Neural progenitor cell (in vitro differentiated cells): ENCODE measurements at regions not wholly inside any gene's neighbourhood (a gene's known extent, or its start where the extent isn't known, plus 50 kb on each side); places are given as distances from the start of the nearest gene placed in this dataset.

ENCODE experiments used
- DNase-seq: peaks from one replicate; pipeline ENCODE4 v3.0.0-alpha.2; 2016; ENCODE audit warnings: low spot score
- H2AFZ ChIP-seq: fragments of 200-600 bp; sonication (generic); replicated peaks from 2 replicates; pipeline ENCODE4 v1.6.1; 2016; ENCODE audit warnings: antibody characterized with exemption
- H3F3A ChIP-seq: fragments of 200-600 bp; sonication (generic); 2 replicates; pipeline ENCODE4 v1.6.1; 2016; ENCODE audit warnings: antibody characterized with exemption, low read depth
- H3K27ac ChIP-seq: fragments of 200-600 bp; sonication (generic); 2 replicates; pipeline ENCODE4 v1.5.1; 2016; ENCODE audit warnings: mild to moderate bottlenecking
- H3K27me3 ChIP-seq: fragments of 200-600 bp; sonication (generic); 2 replicates; pipeline ENCODE4 v1.6.1; 2016; ENCODE audit warnings: mild to moderate bottlenecking, moderate library complexity
- H3K36me3 ChIP-seq: fragments of 200-600 bp; sonication (generic); 2 replicates; pipeline ENCODE4 v1.5.1; 2016
- H3K4me1 ChIP-seq: fragments of 200-600 bp; sonication (generic); 2 replicates; pipeline ENCODE4 v1.6.1; 2016; ENCODE audit warnings: mixed run types
- H3K4me2 ChIP-seq: fragments of 200-600 bp; sonication (generic); 2 replicates; pipeline ENCODE4 v1.6.1; 2016
- H3K4me3 ChIP-seq: fragments of 200-600 bp; sonication (generic); 2 replicates; pipeline ENCODE4 v1.5.1; 2016
- H3K79me2 ChIP-seq: fragments of 200-600 bp; sonication (generic); 2 replicates; pipeline ENCODE4 v1.6.1; 2016; ENCODE audit warnings: low read depth
- H3K9ac ChIP-seq: fragments of 200-600 bp; sonication (generic); 2 replicates; pipeline ENCODE4 v1.6.1; 2016
- H3K9me3 ChIP-seq: fragments of 200-600 bp; sonication (generic); 2 replicates; pipeline ENCODE4 v1.5.1; 2016; ENCODE audit warnings: low read depth
- H4K20me1 ChIP-seq: fragments of 200-600 bp; sonication (generic); 2 replicates; pipeline ENCODE4 v1.6.1; 2016; ENCODE audit warnings: low read depth
- H3K27ac Mint-ChIP-seq: 3 replicates; pipeline ENCODE4 v1.8.0; 2021; ENCODE audit warnings: mixed read lengths
- H3K27me3 Mint-ChIP-seq: 2 replicates; pipeline ENCODE4 v1.8.0; 2022; ENCODE audit warnings: low read depth, mild to moderate bottlenecking, inconsistent platforms, moderate library complexity, mixed read lengths; ENCODE audit not compliant: insufficient read depth
- H3K36me3 Mint-ChIP-seq: 3 replicates; pipeline ENCODE4 v1.8.0; 2021; ENCODE audit warnings: mixed read lengths
- H3K4me1 Mint-ChIP-seq: 3 replicates; pipeline ENCODE4 v1.8.0; 2021; ENCODE audit warnings: mixed read lengths
- H3K4me3 Mint-ChIP-seq: 3 replicates; pipeline ENCODE4 v1.8.0; 2021; ENCODE audit warnings: mild to moderate bottlenecking, moderate library complexity, mixed read lengths
- H3K9me3 Mint-ChIP-seq: 3 replicates; pipeline ENCODE4 v1.8.0; 2020; ENCODE audit warnings: mixed read lengths
- EZH2 ChIP-seq: fragments of 200-600 bp; sonication (generic); IDR thresholded peaks from 2 replicates; pipeline ENCODE4 v1.6.1; 2017; ENCODE audit warnings: antibody characterized with exemption, mild to moderate bottlenecking, moderate library complexity
- EZH2phosphoT487 ChIP-seq: fragments of 200-600 bp; sonication (generic); IDR thresholded peaks from 2 replicates; pipeline ENCODE4 v1.6.1; 2017; ENCODE audit warnings: antibody characterized with exemption
- TF ChIP-seq, protein P1 (sequence below): fragments of 200-600 bp; sonication (generic); IDR thresholded peaks from 2 replicates; pipeline ENCODE4 v1.5.1; 2017; ENCODE audit warnings: antibody characterized with exemption, mild to moderate bottlenecking

DNA sequence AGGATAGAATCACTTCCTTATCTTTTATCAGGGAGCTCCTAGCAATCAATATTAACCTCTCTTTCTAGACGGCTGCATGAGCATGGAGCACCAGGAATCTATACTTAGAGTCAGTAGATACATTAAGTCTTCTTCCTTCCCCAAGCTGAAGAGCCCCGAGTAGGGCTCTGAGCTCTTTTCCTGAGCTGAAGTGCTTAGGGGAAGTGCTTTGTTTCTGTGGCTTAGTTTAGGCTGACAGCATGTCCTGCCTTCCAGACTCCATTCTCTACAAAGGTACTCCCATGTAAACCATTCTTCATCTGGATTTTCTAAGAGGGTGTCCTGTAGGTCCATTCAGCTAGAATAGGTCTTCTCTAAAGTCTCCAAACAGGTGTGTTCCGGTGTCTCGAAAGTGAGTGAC, 127.5 kb upstream of the AFF2 start:
- Mint-ChIP-seq H3K27ac (no peak overlapping the region), H3K4me3 (no peak overlapping the region), H3K27me3 (peaks cover under 1% of the 10 kb centered on the region), H3K4me1 (peaks cover 2% of the 10 kb centered on the region), H3K36me3 (no peaks in the 10 kb centered on the region), H3K9me3 (peaks cover 18% of the 10 kb centered on the region)
- no peak overlapping the region for H3K4me2 ChIP-seq
- TF ChIP-seq EZH2phosphoT487 (no peak), EZH2 (no peak)
- H3K79me2 ChIP-seq = no peaks in the 10 kb centered on the region
- H2AFZ ChIP-seq = no peak overlapping the region
- DNase-seq = no peak
- no peaks in the 10 kb centered on the region for H4K20me1 ChIP-seq
- no peaks in the 10 kb centered on the region for H3K27me3 ChIP-seq
- no peak overlapping the region for H3K4me3 ChIP-seq
- H3K4me1 ChIP-seq = no peaks in the 10 kb centered on the region
- H3K27ac ChIP-seq = no peak overlapping the region
- no peaks in the 10 kb centered on the region for H3K36me3 ChIP-seq
- peaks cover 21% of the 10 kb centered on the region for H3K9me3 ChIP-seq
- H3F3A ChIP-seq = no peaks in the 10 kb centered on the region
- H3K9ac ChIP-seq = no peak overlapping the region

DNA sequence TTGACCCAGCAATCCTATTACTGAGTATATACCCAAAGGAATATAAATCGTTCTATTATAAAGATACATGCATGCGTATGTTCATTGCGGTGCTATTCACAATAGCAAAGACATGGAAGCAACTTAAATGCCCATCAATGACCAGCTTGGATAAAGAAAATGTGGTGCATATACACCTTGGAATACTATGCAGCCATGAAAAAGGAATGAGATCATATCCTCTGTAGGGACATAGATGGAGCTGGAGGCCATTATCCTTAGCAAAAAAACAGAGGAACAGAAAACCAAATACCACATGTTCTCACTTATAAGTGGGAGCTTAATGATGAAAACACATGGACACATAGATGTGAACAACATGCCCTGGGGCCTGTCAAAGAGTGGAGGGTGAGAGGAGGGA, 124.1 kb upstream of the AFF2 start:
- Mint-ChIP-seq H3K27me3 (no peaks in the 10 kb centered on the region), H3K36me3 (no peaks in the 10 kb centered on the region), H3K27ac (no peak overlapping the region), H3K4me1 (peaks cover 4% of the 10 kb centered on the region), H3K9me3 (peaks cover 20% of the 10 kb centered on the region), H3K4me3 (no peak overlapping the region)
- Histone ChIP-seq H3K9ac (no peak overlapping the region), H3K4me2 (no peak overlapping the region), H3F3A (no peaks in the 10 kb centered on the region), H3K79me2 (no peaks in the 10 kb centered on the region), H3K27me3 (no peaks in the 10 kb centered on the region), H2AFZ (no peak overlapping the region), H3K27ac (no peak overlapping the region), H3K4me3 (no peak overlapping the region), H3K9me3 (peaks cover 21% of the 10 kb centered on the region), H4K20me1 (no peaks in the 10 kb centered on the region), H3K36me3 (no peaks in the 10 kb centered on the region), H3K4me1 (no peaks in the 10 kb centered on the region)
- DNase-seq = no peak
- TF ChIP-seq, protein P1, sequence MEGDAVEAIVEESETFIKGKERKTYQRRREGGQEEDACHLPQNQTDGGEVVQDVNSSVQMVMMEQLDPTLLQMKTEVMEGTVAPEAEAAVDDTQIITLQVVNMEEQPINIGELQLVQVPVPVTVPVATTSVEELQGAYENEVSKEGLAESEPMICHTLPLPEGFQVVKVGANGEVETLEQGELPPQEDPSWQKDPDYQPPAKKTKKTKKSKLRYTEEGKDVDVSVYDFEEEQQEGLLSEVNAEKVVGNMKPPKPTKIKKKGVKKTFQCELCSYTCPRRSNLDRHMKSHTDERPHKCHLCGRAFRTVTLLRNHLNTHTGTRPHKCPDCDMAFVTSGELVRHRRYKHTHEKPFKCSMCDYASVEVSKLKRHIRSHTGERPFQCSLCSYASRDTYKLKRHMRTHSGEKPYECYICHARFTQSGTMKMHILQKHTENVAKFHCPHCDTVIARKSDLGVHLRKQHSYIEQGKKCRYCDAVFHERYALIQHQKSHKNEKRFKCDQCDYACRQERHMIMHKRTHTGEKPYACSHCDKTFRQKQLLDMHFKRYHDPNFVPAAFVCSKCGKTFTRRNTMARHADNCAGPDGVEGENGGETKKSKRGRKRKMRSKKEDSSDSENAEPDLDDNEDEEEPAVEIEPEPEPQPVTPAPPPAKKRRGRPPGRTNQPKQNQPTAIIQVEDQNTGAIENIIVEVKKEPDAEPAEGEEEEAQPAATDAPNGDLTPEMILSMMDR = no peak
- TF ChIP-seq EZH2 (no peak), EZH2phosphoT487 (no peak)

DNA sequence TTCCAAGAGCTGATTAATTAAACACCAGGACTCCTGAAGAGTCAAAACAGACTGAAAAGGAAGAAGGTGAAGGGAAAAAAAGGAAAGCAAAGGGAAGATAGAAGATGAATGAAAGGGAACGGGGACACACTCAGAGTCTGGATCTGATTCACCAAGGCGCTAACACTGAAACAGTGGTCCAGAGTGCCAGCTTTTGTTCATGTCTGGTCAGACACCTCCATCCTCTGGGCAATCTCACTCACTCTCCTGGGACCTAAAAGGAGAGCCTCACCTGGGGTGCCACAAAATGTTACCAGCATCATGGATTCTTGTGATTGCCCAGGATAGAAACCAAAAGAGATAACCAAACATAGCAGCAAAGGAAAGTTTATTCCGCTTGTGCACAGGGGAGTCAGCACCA, 120.3 kb upstream of the AFF2 start:
- H3K4me3 ChIP-seq = no peak overlapping the region
- no peak for DNase-seq
- H3K27ac Mint-ChIP-seq = no peak overlapping the region
- H3K4me1 Mint-ChIP-seq = peaks cover 6% of the 10 kb centered on the region
- H3K9me3 ChIP-seq = peaks cover 15% of the 10 kb centered on the region
- no peaks in the 10 kb centered on the region for H3K27me3 ChIP-seq
- H3K4me1 ChIP-seq = peaks cover 7% of the 10 kb centered on the region
- H3F3A ChIP-seq = no peaks in the 10 kb centered on the region
- H3K4me3 Mint-ChIP-seq = no peak overlapping the region
- no peaks in the 10 kb centered on the region for H4K20me1 ChIP-seq
- H3K27me3 Mint-ChIP-seq = no peaks in the 10 kb centered on the region
- H3K36me3 ChIP-seq = no peaks in the 10 kb centered on the region
- no peak overlapping the region for H3K9ac ChIP-seq
- H3K36me3 Mint-ChIP-seq = no peaks in the 10 kb centered on the region
- peaks cover 12% of the 10 kb centered on the region for H3K9me3 Mint-ChIP-seq
- H3K27ac ChIP-seq = no peak overlapping the region
- H3K4me2 ChIP-seq = no peak overlapping the region
- H2AFZ ChIP-seq = no peak overlapping the region
- no peaks in the 10 kb centered on the region for H3K79me2 ChIP-seq
- TF ChIP-seq EZH2phosphoT487 (no peak), EZH2 (no peak)
- TF ChIP-seq, protein P1 = no peak

DNA sequence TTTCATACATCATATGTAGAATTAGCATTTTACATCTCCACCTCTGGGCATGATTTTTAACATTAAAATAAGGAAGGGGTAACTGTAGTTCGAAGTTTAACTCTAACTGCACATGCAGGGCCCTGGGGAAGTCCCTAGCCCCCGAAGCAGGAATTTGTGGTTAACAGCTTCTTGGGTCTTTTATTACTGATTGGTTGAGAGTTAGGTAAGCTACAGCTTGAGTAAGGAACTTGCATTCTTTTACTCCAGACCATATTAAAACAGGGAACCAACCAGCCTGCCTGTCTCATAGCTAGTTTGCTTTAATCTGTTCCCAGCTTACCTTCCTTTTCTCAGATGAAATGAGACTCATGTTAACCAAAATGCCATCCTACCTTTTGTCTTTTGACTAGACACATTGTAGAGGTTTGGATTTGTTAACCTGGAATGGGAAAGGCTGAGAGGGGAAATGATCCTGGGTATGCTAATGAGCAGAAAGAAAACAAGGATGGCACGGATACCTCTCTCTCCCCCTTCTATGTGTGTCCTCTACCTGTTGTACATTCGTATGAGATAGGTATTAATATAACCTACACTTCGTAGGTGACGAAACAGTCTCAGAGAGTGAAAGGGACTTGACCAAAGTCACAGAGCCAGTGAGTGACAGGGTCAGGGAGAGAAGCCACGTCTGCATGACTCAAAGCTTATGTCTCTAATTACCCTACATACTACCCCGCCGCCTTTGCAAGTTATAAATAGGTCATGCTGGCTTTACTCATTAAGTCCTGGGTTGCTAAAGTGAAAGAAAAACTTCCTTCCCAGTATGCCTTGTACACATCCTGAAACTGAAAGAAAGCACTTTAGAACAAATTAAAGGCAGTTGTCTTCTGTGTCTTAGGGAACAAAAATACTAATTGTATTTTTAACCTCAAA, 119.5 kb upstream of the AFF2 start:
- Histone ChIP-seq H3K9ac (no peak overlapping the region), H3K27ac (no peak overlapping the region), H3K4me2 (no peak overlapping the region), H3K4me3 (no peak overlapping the region), H3F3A (no peaks in the 10 kb centered on the region), H3K9me3 (peaks cover 7% of the 10 kb centered on the region), H3K4me1 (peaks cover 7% of the 10 kb centered on the region), H3K36me3 (no peaks in the 10 kb centered on the region), H3K27me3 (no peaks in the 10 kb centered on the region), H4K20me1 (no peaks in the 10 kb centered on the region), H3K79me2 (no peaks in the 10 kb centered on the region), H2AFZ (no peak overlapping the region)
- H3K36me3 Mint-ChIP-seq = no peaks in the 10 kb centered on the region
- H3K4me1 Mint-ChIP-seq = peaks cover 6% of the 10 kb centered on the region
- H3K4me3 Mint-ChIP-seq = no peak overlapping the region
- no peak for DNase-seq
- H3K27me3 Mint-ChIP-seq = no peaks in the 10 kb centered on the region
- H3K27ac Mint-ChIP-seq = no peak overlapping the region
- TF ChIP-seq EZH2 (no peak), EZH2phosphoT487 (no peak)
- TF ChIP-seq, protein P1 = no peak
- H3K9me3 Mint-ChIP-seq = peaks cover 6% of the 10 kb centered on the region
